Fibroblast of the aortic adventitia (primary cell): ENCODE measurements at regions not wholly inside any gene's neighbourhood (a gene's known extent, or its start where the extent isn't known, plus 50 kb on each side); places are given as distances from the start of the nearest gene placed in this dataset.

Experiments
- DNase-seq: peaks from one replicate; pipeline ENCODE4 v3.0.0-alpha.2; 2010; ENCODE audit warnings: low read depth
- H3K4me3 ChIP-seq: 2 replicates; pipeline ENCODE4 v1.5.1; 2011; ENCODE audit warnings: low read depth, mild to moderate bottlenecking, control low read depth, low read length, moderate library complexity
- CTCF ChIP-seq: IDR thresholded peaks from 2 replicates; pipeline ENCODE4 v1.5.1; 2011; ENCODE audit warnings: mild to moderate bottlenecking, low read length, control low read depth, inconsistent platforms; ENCODE audit not compliant: insufficient read depth

GRCh38 chr20:40335437-40335836, 353.6 kb downstream of the MAFB start:
- no peak overlapping the region for H3K4me3 ChIP-seq
- no peak for TF ChIP-seq CTCF

GRCh38 chr20:40333591-40333990, 355.4 kb downstream of the MAFB start:
- no peak overlapping the region for H3K4me3 ChIP-seq
- no peak for TF ChIP-seq CTCF
- DNase-seq: no peak

More at GRCh38 chr20:40335437-40335836, 353.6 kb downstream of the MAFB start:
- DNase-seq: no peak

GRCh38 chr20:40331807-40332560, 357.1 kb downstream of the MAFB start:
- H3K4me3 ChIP-seq: no peak overlapping the region
- TF ChIP-seq CTCF: no peak
- DNase-seq: no peak

GRCh38 chr20:40331249-40331648, 357.8 kb downstream of the MAFB start:
- no peak for TF ChIP-seq CTCF
- H3K4me3 ChIP-seq: no peak overlapping the region
- DNase-seq: no peak

- no peak for TF ChIP-seq CTCF
- DNase-seq: no peak
Observed at GRCh38 chr20:40329321-40329720, 359.7 kb downstream of the MAFB start.

GRCh38 chr20:40326784-40327183, 362.3 kb downstream of the MAFB start:
- TF ChIP-seq CTCF: no peak
- DNase-seq: no peak
- H3K4me3 ChIP-seq: no peak overlapping the region

More at GRCh38 chr20:40329321-40329720, 359.7 kb downstream of the MAFB start:
- H3K4me3 ChIP-seq: no peak overlapping the region
